HG03025 (cell line): ENCODE measurements at regions not wholly inside any gene's neighbourhood (a gene's known extent, or its start where the extent isn't known, plus 50 kb on each side); places are given as distances from the start of the nearest gene placed in this dataset.
"Not testable (repeated sequence)": the region's sequence is repeated elsewhere in the genome, so short reads cannot be mapped to it uniquely, and the experiment has no call there.

Experiments
- ATAC-seq: cut with Tn5 transposase; IDR thresholded peaks from one replicate; pipeline ENCODE4 v1.9.1; 2021; ENCODE audit warnings: mild to moderate bottlenecking, moderate library complexity; ENCODE audit not compliant: unreplicated experiment, low FRiP score

GRCh38 chr1:208681878-208682663 is 437.9 kb upstream of the PLXNA2 start:
- no peak for ATAC-seq

DNA sequence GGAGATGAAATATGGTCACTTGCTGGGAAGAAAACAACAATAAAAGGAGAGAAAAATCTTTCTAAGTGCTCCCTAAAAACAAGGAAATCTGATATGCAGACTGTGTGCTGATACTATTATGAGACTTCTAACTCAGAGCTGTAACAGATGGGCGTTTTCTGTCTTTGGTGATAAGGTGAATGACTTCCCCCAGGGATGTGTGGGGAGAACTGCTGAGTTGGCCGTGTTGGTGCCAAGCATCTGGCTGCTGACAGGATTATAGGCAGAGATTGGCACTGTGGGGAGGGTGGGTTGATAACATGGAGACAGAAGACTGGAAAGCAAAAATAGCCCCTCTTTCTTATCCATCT is 438.5 kb upstream of the PLXNA2 start:
- no peak for ATAC-seq

DNA sequence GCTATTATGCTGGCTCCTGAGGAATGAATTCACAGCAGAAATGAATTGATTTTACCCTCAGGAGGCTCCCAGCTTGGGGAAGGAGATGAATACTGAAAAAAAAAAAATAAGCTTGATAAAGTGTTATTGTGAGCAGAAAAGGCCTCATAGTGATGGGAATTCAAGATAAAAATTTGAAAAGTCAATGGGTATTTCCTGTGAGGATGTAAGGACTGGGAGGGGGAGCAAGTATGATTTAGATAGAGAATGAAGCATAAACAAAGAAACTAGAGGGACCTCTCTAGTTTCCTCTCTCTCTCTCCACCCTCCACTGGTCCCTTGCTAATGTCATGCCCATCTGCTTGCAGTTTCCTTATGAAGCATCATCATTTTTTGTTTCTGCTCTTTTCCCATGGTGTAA is 439.0 kb upstream of the PLXNA2 start:
- ATAC-seq: no peak

DNA sequence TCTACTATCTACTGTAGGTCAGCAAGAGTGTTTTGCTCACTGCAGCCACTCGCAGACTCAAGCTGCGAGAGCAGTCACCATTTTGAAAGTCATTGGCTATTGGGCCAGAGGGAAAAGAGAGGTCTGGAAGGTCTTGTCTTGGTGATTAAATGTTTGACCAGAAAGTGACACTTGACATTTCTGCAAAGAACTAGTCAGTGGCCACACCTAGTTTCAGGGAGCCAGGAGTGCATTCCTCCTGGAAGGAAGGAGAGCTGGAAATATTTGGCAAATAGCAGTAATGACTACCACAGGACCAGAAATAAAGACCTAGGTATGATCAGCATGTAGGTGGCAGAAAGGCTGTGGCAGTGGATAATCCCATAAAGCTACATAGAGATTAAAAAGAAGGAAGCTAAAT is 440.0 kb upstream of the PLXNA2 start:
- no peak for ATAC-seq

GRCh38 chr1:208686592-208686991 is 442.4 kb upstream of the PLXNA2 start:
- ATAC-seq: no peak

DNA sequence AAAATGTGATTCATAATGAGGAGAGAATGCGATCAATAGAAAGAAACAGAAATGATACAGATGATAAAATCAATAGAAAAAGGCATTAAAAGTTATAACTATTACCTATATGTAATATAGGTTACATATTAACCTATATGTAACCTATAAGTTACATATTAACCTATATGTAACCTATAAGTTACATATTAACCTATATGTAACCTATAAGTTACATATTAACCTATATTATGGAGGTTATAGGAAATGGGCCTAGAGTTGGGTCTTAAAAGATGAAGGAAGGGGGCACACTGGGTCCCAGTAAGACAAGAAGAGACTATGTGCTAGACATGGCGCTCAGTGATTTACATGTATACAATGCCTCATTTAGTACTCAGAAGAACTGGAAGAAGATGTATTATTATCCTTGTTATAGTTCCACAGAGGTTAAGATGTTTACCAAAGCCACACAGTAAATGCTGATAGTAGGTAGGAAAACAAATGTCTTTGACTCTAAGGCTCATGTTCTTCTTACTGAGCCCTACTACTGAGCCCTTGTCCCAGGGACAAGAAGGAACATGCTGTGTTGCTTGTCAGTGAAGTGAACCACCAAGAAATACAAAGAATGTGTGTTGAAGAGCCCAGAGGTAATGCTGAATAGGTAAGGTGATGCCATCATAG is 444.6 kb upstream of the PLXNA2 start:
- ATAC-seq: no peak

DNA sequence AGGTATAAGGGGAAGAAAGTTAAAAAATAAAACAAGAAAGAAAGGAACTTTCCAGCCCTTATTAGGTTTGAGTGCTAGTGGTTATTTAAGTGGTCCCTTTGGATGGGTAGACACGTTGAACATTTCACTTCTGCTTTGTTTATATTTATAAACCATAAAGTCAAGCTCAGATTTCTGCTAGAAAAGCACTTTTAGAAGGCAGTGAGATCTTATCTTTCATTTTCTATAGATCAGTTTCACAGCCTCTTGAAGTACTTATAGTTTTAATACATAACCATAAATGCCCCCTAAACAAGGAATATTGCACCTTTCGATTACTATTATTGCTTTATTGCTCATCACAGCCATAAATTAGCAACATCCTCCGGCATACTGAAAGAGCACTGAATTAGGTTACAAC is 446.8 kb upstream of the PLXNA2 start:
- ATAC-seq: no peak

DNA sequence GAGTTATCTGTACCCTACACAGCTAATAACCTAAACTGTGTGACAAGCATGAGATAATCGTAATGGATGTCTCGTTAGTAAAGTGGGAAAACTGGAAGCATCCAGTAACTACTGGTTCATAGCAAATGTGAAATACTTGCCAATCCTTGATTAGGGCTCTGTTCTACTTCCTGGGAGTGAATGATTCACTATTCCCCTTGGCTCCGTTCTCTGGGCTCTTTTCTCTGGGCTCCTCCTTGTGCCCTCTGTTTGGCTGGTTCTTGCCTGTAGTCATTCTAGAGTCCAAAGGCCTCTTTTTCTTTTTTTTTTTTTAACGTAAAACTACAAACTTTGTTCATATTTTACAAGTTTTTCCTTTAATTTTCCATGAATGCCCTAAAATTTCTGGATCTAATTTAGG is 465.8 kb upstream of the PLXNA2 start:
- no peak for ATAC-seq

DNA sequence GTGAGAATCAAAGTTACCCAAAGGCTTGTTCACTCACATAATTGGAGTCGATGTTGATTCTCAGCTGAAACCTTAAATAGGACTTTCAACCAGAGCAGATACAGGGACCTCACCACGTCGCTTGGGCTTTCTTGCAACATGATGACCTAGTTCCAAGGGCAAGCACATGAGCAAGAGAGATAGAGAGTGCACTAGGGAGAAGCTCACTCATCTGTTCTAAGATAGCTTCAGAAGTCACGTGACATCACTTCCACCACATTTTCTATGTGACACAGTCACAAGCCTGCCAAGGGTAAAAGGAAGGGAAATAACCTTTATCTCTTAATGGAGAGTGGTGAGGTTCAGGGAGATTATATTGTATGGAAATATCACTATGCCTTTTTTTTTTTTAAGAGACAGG is 470.1 kb upstream of the PLXNA2 start:
- no peak for ATAC-seq

DNA sequence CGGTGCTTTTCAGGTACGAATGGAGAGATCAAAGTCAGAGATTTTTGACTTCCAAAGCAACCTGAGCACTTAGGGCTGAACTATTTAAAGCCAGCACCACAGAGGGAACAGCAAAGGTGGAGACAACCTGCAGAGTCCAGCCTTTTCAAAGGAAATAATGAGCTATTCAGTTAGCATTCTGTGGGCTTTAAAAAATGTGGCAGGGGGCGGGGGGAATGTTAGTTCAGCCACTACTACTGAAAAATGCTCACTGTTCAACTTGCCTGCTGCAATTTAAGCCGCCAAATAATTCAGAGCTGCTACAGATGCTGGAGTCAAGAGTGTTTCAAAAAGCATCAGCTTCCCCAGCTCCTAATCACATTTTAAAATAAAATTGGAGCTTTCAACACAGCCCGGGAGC is 473.3 kb upstream of the PLXNA2 start:
- no peak for ATAC-seq

GRCh38 chr1:208722592-208722991 is 478.4 kb upstream of the PLXNA2 start:
- no peak for ATAC-seq

- no peak for ATAC-seq
Measured at GRCh38 chr1:208724079-208724478, 479.9 kb upstream of the PLXNA2 start.

DNA sequence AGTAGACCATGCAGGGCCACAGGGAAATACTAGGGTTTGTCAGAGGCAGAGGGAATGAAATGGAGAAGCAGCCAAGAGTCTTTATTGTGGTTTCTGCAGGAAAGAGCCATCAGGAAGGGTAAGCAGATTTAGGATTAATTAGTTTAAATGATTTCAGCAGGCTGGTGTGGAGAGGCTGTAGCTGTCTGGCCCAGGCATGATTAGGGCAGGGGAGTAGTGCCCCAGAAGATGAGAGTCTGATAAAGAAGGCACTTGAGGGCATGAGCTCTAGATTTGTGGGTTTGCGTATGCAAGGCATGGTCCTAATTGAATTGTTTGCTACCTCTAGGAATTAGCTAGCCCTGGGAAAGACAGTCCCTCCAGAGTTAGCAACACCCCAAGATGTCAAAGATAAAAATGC is 484.6 kb upstream of the PLXNA2 start:
- no peak for ATAC-seq

DNA sequence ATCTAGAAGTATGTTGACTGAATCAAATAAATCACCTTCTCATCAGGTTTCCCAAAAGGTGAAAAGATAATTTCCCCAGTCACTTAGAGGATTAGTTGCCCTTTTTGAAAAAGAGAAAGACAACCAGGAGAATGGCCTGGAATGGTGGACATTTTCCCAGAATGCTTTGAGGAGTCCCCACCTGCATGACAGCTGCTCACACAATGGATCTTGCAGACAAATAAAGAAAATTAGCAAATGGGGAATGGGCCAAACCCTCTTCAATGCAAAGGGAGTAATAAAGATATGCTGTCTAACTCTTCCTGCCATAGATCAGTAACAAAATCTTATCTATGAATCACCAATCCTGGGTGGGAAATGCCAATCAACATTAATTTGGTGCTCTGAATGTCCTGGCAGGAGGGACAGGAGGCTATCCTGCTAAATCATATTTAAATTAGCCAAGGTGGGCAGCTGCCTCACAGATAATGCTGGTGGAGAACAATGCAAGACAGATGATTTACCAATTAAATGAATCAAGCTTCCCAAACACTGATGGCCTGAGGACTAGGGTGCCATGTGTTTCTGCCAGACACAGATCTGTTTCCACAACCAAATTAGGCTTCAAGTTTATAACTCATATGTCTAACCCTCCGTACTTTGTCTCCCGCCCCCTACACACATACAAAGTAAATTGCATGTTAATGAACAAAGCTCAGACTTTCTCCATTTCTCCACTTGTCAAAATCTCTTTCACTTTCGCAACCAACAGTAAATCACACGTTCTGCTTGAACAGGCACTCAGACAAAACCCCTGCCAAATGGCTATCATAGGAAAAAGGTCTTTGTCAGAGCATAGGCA is 488.0 kb upstream of the PLXNA2 start:
- peak; percentile 57 for ATAC-seq

DNA sequence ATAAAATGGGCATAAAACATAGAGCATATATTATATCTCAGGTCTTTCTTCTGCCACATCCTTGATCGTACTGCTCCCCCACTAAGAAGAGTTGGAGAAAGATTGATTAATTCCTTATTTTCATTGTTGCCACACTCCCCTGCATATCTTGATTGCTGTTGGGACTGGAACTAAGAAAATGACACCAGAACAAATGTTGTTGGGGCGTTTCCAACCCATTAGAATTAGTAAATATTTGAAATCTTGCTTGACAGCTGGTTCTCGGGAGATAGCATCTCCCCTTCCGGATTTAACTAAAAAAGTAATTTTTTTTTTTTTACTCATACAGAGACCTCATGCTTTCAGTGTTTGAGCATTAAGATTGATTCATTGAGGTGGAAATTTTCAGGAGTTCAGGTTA is 493.0 kb upstream of the PLXNA2 start:
- no peak for ATAC-seq

DNA sequence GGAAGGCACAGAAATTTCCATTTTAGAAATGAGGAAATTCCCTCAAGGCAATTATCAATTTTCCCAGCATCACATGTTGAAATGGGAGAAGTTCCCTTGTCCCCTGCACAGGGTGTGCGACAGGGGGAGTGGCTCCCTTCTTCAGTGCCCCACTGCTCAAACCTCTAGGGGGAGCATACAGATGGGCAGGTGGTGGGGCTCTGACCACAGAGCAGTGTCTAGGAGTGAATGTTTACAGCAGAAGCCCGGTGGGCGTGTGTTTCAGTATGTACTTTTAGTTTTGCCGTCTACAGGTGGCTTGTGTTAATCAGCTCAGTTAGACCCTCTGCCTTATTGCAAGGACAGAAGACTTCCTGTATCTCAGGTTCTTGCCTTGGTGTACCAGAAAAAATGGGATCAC is 493.7 kb upstream of the PLXNA2 start:
- peak; percentile 84 for ATAC-seq

- ATAC-seq: not testable (repeated sequence)
Measured at GRCh38 chr1:208739636-208740035, 495.5 kb upstream of the PLXNA2 start.

- no peak for ATAC-seq
Measured at GRCh38 chr1:208741296-208741695, 497.1 kb upstream of the PLXNA2 start.

- no peak for ATAC-seq
Measured at GRCh38 chr1:208743361-208743760, 499.2 kb upstream of the PLXNA2 start.

DNA sequence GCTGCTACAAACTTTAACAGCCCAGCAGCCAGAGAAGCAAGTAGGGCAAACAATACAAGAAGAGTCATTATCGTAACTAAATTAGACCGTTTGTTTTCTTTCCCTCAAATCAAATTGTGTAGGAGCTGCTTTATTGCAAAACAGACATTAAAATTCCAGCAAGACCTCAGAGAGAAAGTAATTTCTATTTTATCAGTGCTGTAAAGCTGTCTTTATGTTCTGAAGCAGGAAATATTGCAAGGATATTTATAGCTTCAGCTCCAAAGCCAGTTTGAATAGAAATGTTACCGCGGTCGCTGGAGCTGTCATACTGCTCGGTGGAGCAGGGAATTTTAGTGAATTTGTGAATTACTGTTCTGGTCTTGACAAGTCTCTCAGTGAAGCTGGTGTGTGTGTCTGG is 503.8 kb upstream of the PLXNA2 start:
- ATAC-seq: no peak

- no peak for ATAC-seq
Measured at GRCh38 chr1:208748387-208749165, 504.4 kb upstream of the PLXNA2 start.
